Transverse colon (tissue), 4 donors: ENCODE measurements at regions not wholly inside any gene's neighbourhood (a gene's known extent, or its start where the extent isn't known, plus 50 kb on each side); places are given as distances from the start of the nearest gene placed in this dataset.
A peak's percentile ranks its signal among the peaks of the same experiment; 100 is the strongest.

ENCODE experiments used
- POLR2A ChIP-seq: fragments of 450-650 bp; IDR thresholded peaks from one replicate; pipeline ENCODE4 v1.6.1; 2016; ENCODE audit warnings: antibody characterized with exemption, mild to moderate bottlenecking, moderate library complexity
- POLR2AphosphoS5 ChIP-seq, 3 donors: sonication (generic); formaldehyde crosslinking; IDR thresholded peaks; one replicate each; pipeline ENCODE4 v1.6.1; 2016; ENCODE audit warnings: antibody characterized with exemption in 3 of 3
- TF ChIP-seq, protein P1 (sequence below), 5 experiments: fragments of 200-600 bp in 3 of 5; fragments of 450-650 bp in 2 of 5; sonication (generic) in 3 of 5; IDR thresholded peaks; 1 replicate in 2 of 5; 2 replicates in 3 of 5; pipeline ENCODE4 v1.5.1; 2016 to 2017; ENCODE audit warnings: antibody characterized with exemption in 5 of 5, inconsistent platforms in 3 of 5, mild to moderate bottlenecking in 2 of 5, moderate library complexity in 1 of 5

DNA sequence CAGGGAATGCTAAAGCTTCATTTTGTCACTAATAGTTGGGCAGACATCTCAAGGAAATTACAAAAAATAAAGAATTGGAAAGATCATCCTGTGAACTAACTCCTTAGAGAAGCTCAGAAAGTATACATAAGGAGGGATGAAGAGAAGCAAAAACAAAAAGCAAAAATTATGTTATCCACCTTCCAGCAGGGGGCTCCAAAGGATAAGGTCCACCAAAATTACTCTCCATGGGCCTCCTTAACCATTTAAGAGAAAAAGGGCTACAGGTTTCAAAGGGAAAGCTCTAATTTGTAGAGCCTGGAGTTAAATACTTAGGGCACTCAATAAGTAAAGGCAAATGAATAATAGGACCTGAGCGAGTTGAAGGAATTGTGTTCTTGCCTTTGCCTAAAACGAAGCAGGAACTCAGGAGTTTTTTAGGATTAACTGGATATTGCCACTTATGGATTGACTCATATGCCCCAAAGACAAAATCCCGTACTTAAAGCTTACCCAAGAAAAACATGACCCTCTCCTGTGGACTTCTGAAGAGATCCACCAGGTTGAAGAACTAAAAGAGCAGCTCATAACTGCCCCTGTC is 1167.9 kb downstream of the DSC3 start:
- TF ChIP-seq, protein P1, sequence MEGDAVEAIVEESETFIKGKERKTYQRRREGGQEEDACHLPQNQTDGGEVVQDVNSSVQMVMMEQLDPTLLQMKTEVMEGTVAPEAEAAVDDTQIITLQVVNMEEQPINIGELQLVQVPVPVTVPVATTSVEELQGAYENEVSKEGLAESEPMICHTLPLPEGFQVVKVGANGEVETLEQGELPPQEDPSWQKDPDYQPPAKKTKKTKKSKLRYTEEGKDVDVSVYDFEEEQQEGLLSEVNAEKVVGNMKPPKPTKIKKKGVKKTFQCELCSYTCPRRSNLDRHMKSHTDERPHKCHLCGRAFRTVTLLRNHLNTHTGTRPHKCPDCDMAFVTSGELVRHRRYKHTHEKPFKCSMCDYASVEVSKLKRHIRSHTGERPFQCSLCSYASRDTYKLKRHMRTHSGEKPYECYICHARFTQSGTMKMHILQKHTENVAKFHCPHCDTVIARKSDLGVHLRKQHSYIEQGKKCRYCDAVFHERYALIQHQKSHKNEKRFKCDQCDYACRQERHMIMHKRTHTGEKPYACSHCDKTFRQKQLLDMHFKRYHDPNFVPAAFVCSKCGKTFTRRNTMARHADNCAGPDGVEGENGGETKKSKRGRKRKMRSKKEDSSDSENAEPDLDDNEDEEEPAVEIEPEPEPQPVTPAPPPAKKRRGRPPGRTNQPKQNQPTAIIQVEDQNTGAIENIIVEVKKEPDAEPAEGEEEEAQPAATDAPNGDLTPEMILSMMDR (IDR thresholded peaks at IDR 0.05): peak; percentile 16 to 34 (median 24)
- TF ChIP-seq POLR2A: no peak
- TF ChIP-seq POLR2AphosphoS5 (IDR thresholded peaks at IDR 0.05): no peak
